Sigmoid colon (tissue), 6 donors: ENCODE measurements at regions not wholly inside any gene's neighbourhood (a gene's known extent, or its start where the extent isn't known, plus 50 kb on each side); places are given as distances from the start of the nearest gene placed in this dataset.

ENCODE experiments used
- DNase-seq: peaks from one replicate; pipeline ENCODE4 v3.0.0-alpha.2; 2019
- H3K27ac ChIP-seq, 4 donors: fragments of 200-600 bp; sonication (generic); one replicate each; pipeline ENCODE4 v1.5.1; 2016 to 2019; ENCODE audit warnings: mild to moderate bottlenecking in 1 of 4
- H3K27me3 ChIP-seq, 3 donors: fragments of 200-600 bp; sonication (generic); one replicate each; pipeline ENCODE4 v1.5.1; 2019; ENCODE audit warnings: mild to moderate bottlenecking in 1 of 3
- H3K36me3 ChIP-seq, 4 donors: fragments of 200-600 bp; sonication (generic); one replicate each; pipeline ENCODE4 v1.5.1; 2016 to 2019
- H3K4me1 ChIP-seq, 4 donors: fragments of 200-600 bp; sonication (generic); one replicate each; pipeline ENCODE4 v1.5.1; 2017 to 2019
- H3K4me3 ChIP-seq, 4 donors: fragments of 200-600 bp; sonication (generic); one replicate each; pipeline ENCODE4 v1.5.1; 2017 to 2019; ENCODE audit warnings: mild to moderate bottlenecking in 2 of 4, moderate library complexity in 1 of 4
- H3K9me3 ChIP-seq, 4 donors: fragments of 200-600 bp in 3 of 4; sonication (generic) in 3 of 4; one replicate each; pipeline versions ENCODE4 v1.5.1 to v1.6.1; 2013 to 2019
- EP300 ChIP-seq, 4 donors: sonication (generic); formaldehyde crosslinking; IDR thresholded peaks; one replicate each; pipeline ENCODE4 v1.6.1; 2017; ENCODE audit warnings: antibody characterized with exemption in 4 of 4
- POLR2A ChIP-seq, 2 donors: fragments of 450-650 bp; IDR thresholded peaks; one replicate each; pipeline ENCODE4 v1.6.1; 2016; ENCODE audit warnings: antibody characterized with exemption in 2 of 2, mild to moderate bottlenecking in 2 of 2, moderate library complexity in 2 of 2
- POLR2AphosphoS5 ChIP-seq, 4 donors: sonication (generic); formaldehyde crosslinking; IDR thresholded peaks; one replicate each; pipeline ENCODE4 v1.6.1; 2017; ENCODE audit warnings: antibody characterized with exemption in 4 of 4
- WGBS, 2 donors: extraction: QIAGEN DNeasy Blood & Tissue Kit; methylation state at CpG; one replicate each; pipeline ENCODE4 v1.1.7; 2013; 5-methylcytosine and 5-hydroxymethylcytosine counted together
- intact Hi-C: fragments of 100-400 bp; cut with DNase I; formaldehyde crosslinking; loops from one replicate; pipeline ENCODE4 v1.15.1; 2023
- TF ChIP-seq, protein P1 (sequence below), 4 experiments: fragments of 450-650 bp in 3 of 4; fragments of 200-600 bp in 1 of 4; IDR thresholded peaks; one replicate each; pipeline ENCODE4 v1.5.1; 2016 to 2019; ENCODE audit warnings: antibody characterized with exemption in 4 of 4, mild to moderate bottlenecking in 3 of 4, moderate library complexity in 2 of 4
- donor health status: healthy with polysubstance abuse.
- donor health status: healthy.

DNA sequence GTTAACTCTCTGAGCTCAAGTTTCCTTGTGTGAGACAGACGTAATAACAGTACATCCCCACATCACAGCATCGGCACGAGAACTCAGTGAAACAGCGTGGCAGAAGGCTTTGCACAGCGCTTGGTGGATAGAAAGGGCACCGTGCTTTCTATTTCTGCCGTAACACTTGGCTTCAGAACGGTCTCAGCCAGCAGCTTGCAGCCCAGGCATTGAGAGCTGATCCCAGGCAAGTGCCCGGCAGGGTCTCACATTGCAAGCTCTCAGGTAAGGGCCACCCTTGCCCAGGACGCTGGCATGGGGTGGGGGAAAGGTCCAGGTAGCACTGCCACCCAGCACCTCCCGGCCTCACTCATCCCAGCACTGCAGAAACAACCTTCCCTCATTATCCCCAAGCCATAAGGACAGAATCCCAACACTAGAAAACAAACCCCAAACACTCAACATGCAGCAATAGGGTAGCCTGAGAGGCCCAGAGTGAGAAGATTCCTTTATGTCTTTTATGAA lies 70.5 kb upstream of the ITGA11 start:
- H3K9me3 ChIP-seq = no peaks in the 10 kb centered on the region
- WGBS, 2 donors = 92 to 93% methylated on average over 11 of the region's 11 CpGs
- H3K4me1 ChIP-seq = peaks cover 0 to 6% (median 0%) of the 10 kb centered on the region in 4 donors
- intact Hi-C loops = no loop called here
- no peak for TF ChIP-seq POLR2AphosphoS5 (IDR thresholded peaks at IDR 0.05)
- TF ChIP-seq EP300 (IDR thresholded peaks at IDR 0.05) = no peak
- no peak for TF ChIP-seq POLR2A (IDR thresholded peaks at IDR 0.05)
- TF ChIP-seq, protein P1, sequence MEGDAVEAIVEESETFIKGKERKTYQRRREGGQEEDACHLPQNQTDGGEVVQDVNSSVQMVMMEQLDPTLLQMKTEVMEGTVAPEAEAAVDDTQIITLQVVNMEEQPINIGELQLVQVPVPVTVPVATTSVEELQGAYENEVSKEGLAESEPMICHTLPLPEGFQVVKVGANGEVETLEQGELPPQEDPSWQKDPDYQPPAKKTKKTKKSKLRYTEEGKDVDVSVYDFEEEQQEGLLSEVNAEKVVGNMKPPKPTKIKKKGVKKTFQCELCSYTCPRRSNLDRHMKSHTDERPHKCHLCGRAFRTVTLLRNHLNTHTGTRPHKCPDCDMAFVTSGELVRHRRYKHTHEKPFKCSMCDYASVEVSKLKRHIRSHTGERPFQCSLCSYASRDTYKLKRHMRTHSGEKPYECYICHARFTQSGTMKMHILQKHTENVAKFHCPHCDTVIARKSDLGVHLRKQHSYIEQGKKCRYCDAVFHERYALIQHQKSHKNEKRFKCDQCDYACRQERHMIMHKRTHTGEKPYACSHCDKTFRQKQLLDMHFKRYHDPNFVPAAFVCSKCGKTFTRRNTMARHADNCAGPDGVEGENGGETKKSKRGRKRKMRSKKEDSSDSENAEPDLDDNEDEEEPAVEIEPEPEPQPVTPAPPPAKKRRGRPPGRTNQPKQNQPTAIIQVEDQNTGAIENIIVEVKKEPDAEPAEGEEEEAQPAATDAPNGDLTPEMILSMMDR (IDR thresholded peaks at IDR 0.05) = no peak
- no peaks in the 10 kb centered on the region for H3K36me3 ChIP-seq
- peaks cover 0 to 6% (median 0%) of the 10 kb centered on the region in 3 donors for H3K27me3 ChIP-seq
- H3K4me3 ChIP-seq = no peak overlapping the region
- no peak overlapping the region for H3K27ac ChIP-seq
- no peak for DNase-seq

DNA sequence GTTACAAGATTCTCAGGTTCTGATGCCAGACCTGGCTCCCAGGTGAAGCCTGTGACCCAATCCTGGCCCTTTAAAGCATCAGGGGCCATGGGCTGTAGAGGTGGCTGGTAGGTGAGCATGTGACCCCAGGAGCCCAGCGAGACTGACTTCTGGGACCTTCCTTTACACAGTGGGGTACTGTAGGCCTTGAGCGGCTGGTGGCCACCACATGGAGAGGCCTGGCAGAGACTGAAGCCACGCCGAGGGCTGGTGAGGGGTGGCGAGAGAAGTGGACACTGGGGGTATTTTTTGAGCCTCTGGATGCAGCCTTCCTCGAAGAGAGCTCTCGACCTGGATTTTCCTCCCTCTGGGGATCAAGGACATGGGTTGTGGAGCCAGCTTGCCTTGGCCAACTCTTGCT lies 71.2 kb upstream of the ITGA11 start:
- 92 to 94% methylated on average over 7 of the region's 7 CpGs for WGBS, 2 donors
- intact Hi-C loops = no loop called here
- TF ChIP-seq EP300 (IDR thresholded peaks at IDR 0.05) (no peak), POLR2A (IDR thresholded peaks at IDR 0.05) (no peak), POLR2AphosphoS5 (IDR thresholded peaks at IDR 0.05) (no peak)
- TF ChIP-seq, protein P1 (IDR thresholded peaks at IDR 0.05) = no peak
- Histone ChIP-seq H3K27ac (no peak overlapping the region), H3K9me3 (no peaks in the 10 kb centered on the region), H3K36me3 (no peaks in the 10 kb centered on the region), H3K27me3 (peaks cover 0 to 6% (median 0%) of the 10 kb centered on the region in 3 donors), H3K4me3 (no peak overlapping the region), H3K4me1 (peaks cover 0 to 6% (median 0%) of the 10 kb centered on the region in 4 donors)
- no peak for DNase-seq

DNA sequence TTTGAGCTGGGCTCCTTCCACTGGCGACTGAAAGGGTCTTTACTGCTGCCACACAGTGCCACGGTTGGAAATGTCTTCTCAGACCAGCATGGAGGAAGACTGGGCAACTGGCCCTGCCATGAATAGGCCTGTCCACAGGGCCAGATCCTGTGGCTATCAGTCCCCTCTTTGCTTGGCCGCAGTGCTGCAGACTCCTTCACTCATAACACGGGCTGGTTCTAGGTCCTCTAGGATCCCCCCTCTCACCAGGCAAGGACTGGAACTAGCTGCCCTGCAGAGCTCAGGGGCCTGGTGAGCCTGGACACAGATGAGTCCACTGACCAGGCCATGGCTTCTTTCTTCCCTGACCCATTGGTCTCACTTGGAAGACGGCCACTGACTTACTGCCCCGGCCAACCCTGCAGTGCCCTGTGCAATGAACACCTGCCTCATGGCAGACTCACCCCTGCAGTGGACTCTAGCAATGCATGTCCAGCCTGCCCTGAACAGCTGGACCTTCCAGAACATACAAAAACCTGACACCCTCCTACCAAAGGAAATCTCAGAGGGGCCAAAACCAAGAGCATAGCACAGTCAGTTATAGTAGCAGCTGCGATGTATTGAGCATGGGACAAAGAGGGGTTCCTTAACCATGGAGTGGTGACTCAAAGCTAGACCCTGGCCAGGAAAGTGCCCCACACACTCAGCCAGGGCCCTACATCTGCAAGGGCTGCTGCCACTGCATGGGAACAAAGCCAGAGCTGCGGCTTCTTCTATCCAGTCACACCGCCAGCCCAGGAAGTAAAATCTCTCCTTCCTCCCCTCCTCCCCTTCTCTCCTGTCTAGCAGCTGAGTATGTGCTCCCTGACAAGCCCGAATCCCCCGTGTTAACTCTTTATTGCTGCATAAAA lies 72.1 kb upstream of the ITGA11 start:
- 61 to 64% methylated on average over 11 of the region's 11 CpGs for WGBS, 2 donors
- Histone ChIP-seq H3K4me3 (no peak overlapping the region), H3K36me3 (no peaks in the 10 kb centered on the region), H3K4me1 (peaks cover 0 to 6% (median 0%) of the 10 kb centered on the region in 4 donors), H3K9me3 (no peaks in the 10 kb centered on the region), H3K27me3 (peaks cover 0 to 6% (median 0%) of the 10 kb centered on the region in 3 donors), H3K27ac (no peak overlapping the region)
- TF ChIP-seq, protein P1 (IDR thresholded peaks at IDR 0.05) = no peak
- no peak for TF ChIP-seq POLR2AphosphoS5 (IDR thresholded peaks at IDR 0.05)
- TF ChIP-seq EP300 (IDR thresholded peaks at IDR 0.05) = no peak
- no peak for TF ChIP-seq POLR2A (IDR thresholded peaks at IDR 0.05)
- intact Hi-C loops = no loop called here
- no peak for DNase-seq

DNA sequence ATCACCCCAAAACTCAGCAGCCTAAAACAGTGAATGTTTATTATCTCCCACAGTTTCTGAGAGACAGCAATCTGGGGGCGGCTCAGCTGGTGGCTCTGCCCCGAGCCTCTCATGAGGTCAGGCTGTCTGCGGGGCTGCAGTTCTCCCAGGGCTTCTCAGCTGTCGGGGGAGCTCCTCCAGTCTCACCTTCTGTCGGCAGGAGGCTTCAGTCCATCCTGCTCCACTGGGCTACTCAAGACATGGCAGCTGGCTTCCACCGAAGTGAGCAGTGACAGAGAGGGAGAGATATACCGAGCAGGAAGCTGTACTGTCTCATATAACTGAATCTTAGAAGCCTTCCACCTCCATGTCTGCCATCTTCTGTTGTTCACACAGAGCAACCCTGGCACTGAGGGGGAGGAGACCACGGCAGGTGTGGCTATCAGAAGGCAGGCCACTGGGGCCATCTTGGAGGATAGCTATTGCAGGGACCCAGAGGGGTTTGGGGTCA lies 72.8 kb upstream of the ITGA11 start:
- Histone ChIP-seq H3K9me3 (no peaks in the 10 kb centered on the region), H3K27ac (no peak overlapping the region), H3K27me3 (peaks cover 0 to 6% (median 0%) of the 10 kb centered on the region in 3 donors), H3K4me1 (peaks cover 0 to 6% (median 0%) of the 10 kb centered on the region in 4 donors), H3K4me3 (no peak overlapping the region), H3K36me3 (no peaks in the 10 kb centered on the region)
- 58 to 60% methylated on average over 8 of the region's 8 CpGs for WGBS, 2 donors
- DNase-seq = no peak
- intact Hi-C loops = no loop called here
- TF ChIP-seq, protein P1 (IDR thresholded peaks at IDR 0.05) = no peak
- TF ChIP-seq EP300 (IDR thresholded peaks at IDR 0.05) (no peak), POLR2A (IDR thresholded peaks at IDR 0.05) (no peak), POLR2AphosphoS5 (IDR thresholded peaks at IDR 0.05) (no peak)
